AG09309 (cell line): ENCODE measurements at regions not wholly inside any gene's neighbourhood (a gene's known extent, or its start where the extent isn't known, plus 50 kb on each side); places are given as distances from the start of the nearest gene placed in this dataset.

Source experiments
- DNase-seq: peaks from one replicate; pipeline ENCODE4 v3.0.0-alpha.2; 2010; ENCODE audit warnings: low read depth
- H3K4me3 ChIP-seq: 2 replicates; pipeline ENCODE4 v1.5.1; 2011; ENCODE audit warnings: mild to moderate bottlenecking, low read depth, low read length, moderate library complexity; ENCODE audit not compliant: control insufficient read depth
- CTCF ChIP-seq: IDR thresholded peaks from 2 replicates; pipeline ENCODE4 v1.5.1; 2011; ENCODE audit warnings: mild to moderate bottlenecking, low read depth, low read length, inconsistent platforms; ENCODE audit not compliant: insufficient read depth, control insufficient read depth; ENCODE audit errors: missing control alignments

- no peak for DNase-seq
- H3K4me3 ChIP-seq, result no peak overlapping the region
- TF ChIP-seq CTCF, result no peak
Measured at GRCh38 chr6:134523903-134524650, 206.2 kb upstream of the SGK1 start.

- DNase-seq, result no peak
- TF ChIP-seq CTCF, result no peak
- H3K4me3 ChIP-seq, result no peak overlapping the region
Measured at GRCh38 chr6:134523051-134523450, 205.1 kb upstream of the SGK1 start.

- H3K4me3 ChIP-seq, result no peak overlapping the region
- no peak for TF ChIP-seq CTCF
- DNase-seq, result no peak
Measured at GRCh38 chr6:134521116-134521501, 203.2 kb upstream of the SGK1 start.

GRCh38 chr6:134520181-134521115 is 202.5 kb upstream of the SGK1 start:
- no peak overlapping the region for H3K4me3 ChIP-seq
- no peak for DNase-seq
- TF ChIP-seq CTCF, result no peak

GRCh38 chr6:134519465-134519864 is 201.6 kb upstream of the SGK1 start:
- no peak for DNase-seq
- H3K4me3 ChIP-seq, result no peak overlapping the region
- no peak for TF ChIP-seq CTCF

GRCh38 chr6:134517868-134518267 is 200.0 kb upstream of the SGK1 start:
- DNase-seq, result no peak
- H3K4me3 ChIP-seq, result no peak overlapping the region

More at GRCh38 chr6:134517868-134518267, 200.0 kb upstream of the SGK1 start:
- no peak for TF ChIP-seq CTCF
